ENCODE measurements at regions not wholly inside any gene's neighbourhood (a gene's known extent, or its start where the extent isn't known, plus 50 kb on each side); places are given as distances from the start of the nearest gene placed in this dataset.

GRCh38 chr13:99892866-99893504 is 78.6 kb downstream of the ZIC5 start:
- no peak for DNase-seq

- no peak for DNase-seq
Observed at GRCh38 chr13:99892196-99892613, 79.4 kb downstream of the ZIC5 start.

GRCh38 chr13:99886706-99887105 is 84.9 kb downstream of the ZIC5 start:
- no peak for DNase-seq

- no peak for DNase-seq
Observed at GRCh38 chr13:99884913-99885312, 86.7 kb downstream of the ZIC5 start.

GRCh38 chr13:99883805-99884204 is 87.8 kb downstream of the ZIC5 start:
- no peak for DNase-seq

GRCh38 chr13:99878921-99879610 is 92.5 kb downstream of the ZIC5 start:
- no peak for DNase-seq

GRCh38 chr13:99876651-99877050 is 94.9 kb downstream of the ZIC5 start:
- no peak for DNase-seq

- no peak for DNase-seq
Observed at GRCh38 chr13:99875391-99875790, 96.2 kb downstream of the ZIC5 start.

GRCh38 chr13:99873832-99874430 is 97.6 kb downstream of the ZIC5 start:
- DNase-seq: no peak

- DNase-seq: no peak
Observed at GRCh38 chr13:99873141-99873540, 98.4 kb downstream of the ZIC5 start.

- DNase-seq: no peak
Observed at GRCh38 chr13:99871249-99871898, 100.2 kb downstream of the ZIC5 start.

- DNase-seq: no peak
Observed at GRCh38 chr13:99870541-99870940, 101.0 kb downstream of the ZIC5 start.

- DNase-seq: no peak
Observed at GRCh38 chr13:99869830-99870229, 101.7 kb downstream of the ZIC5 start.

GRCh38 chr13:99868767-99869166 is 102.8 kb downstream of the ZIC5 start:
- no peak for DNase-seq

- DNase-seq: no peak
Observed at GRCh38 chr13:99867535-99868257, 103.9 kb downstream of the ZIC5 start.

GRCh38 chr13:99866781-99867180 is 104.8 kb downstream of the ZIC5 start:
- no peak for DNase-seq

- DNase-seq: no peak
Observed at GRCh38 chr13:99865420-99865930, 106.1 kb downstream of the ZIC5 start.

GRCh38 chr13:99864627-99864990 is 107.0 kb downstream of the ZIC5 start:
- no peak for DNase-seq

GRCh38 chr13:99863789-99864626 is 107.6 kb downstream of the ZIC5 start:
- no peak for DNase-seq

GRCh38 chr13:99862244-99862643 is 109.3 kb downstream of the ZIC5 start:
- no peak for DNase-seq

- DNase-seq: no peak
Observed at GRCh38 chr13:99861771-99862170, 109.8 kb downstream of the ZIC5 start.

- DNase-seq: no peak
Observed at GRCh38 chr13:99860745-99861144, 110.8 kb downstream of the ZIC5 start.

All from CD4-positive, alpha-beta T cell treated with Interleukin-15 for 1 hour (primary cell).